ENCODE measurements at regions not wholly inside any gene's neighbourhood (a gene's known extent, or its start where the extent isn't known, plus 50 kb on each side); places are given as distances from the start of the nearest gene placed in this dataset.

GRCh38 chr17:5913641-5914040, 156.5 kb upstream of the WSCD1 start:
- no peaks in the 10 kb centered on the region for H3K9me3 ChIP-seq
- H3K27ac ChIP-seq, result no peak overlapping the region
- TF ChIP-seq CTCF (IDR thresholded peaks at IDR 0.05) (no peak), POLR2A (IDR thresholded peaks at IDR 0.05) (no peak)
- DNase-seq, result no peak
- no peaks in the 10 kb centered on the region for H3K36me3 ChIP-seq
- no peak overlapping the region for H3K4me3 ChIP-seq (replicated peaks in 1 of 3)
- H3K4me1 ChIP-seq, result no peaks in the 10 kb centered on the region
- intact Hi-C loops (cut with DNase I), result no loop called here
- WGBS, 2 donors, result 90 to 92% methylated on average over 1 of the region's 1 CpG
- H3K27me3 ChIP-seq, result no peaks in the 10 kb centered on the region

DNA sequence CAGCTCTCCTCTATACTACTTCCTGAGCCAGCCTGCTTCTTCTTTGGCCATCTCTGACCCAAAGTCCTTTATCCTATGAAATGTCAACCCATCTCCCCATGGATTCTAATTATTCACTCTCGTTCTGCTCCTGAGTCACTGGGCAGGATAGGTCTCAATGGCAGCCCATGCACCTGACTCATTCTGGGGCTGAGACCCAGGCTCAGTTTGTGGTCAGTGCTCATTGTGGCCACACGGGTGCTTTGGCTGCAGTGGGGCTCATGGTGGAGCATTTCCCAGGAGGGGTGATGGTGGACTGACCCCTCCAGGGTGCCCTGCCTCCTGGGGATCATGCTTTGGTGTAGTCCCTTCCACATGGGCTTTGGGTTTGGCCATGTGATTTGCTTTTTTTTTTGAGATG, 154.8 kb upstream of the WSCD1 start:
- H3K4me1 ChIP-seq, result no peaks in the 10 kb centered on the region
- H3K27me3 ChIP-seq, result no peaks in the 10 kb centered on the region
- H3K27ac ChIP-seq, result no peak overlapping the region
- TF ChIP-seq POLR2A (IDR thresholded peaks at IDR 0.05) (no peak), CTCF (IDR thresholded peaks at IDR 0.05) (no peak)
- intact Hi-C loops (cut with DNase I), result no loop called here
- no peaks in the 10 kb centered on the region for H3K9me3 ChIP-seq
- no peak for DNase-seq
- 62 to 83% methylated on average over 2 of the region's 2 CpGs for WGBS, 2 donors
- H3K4me3 ChIP-seq (replicated peaks in 1 of 3), result no peak overlapping the region
- H3K36me3 ChIP-seq, result no peaks in the 10 kb centered on the region

GRCh38 chr17:5919089-5919488, 151.1 kb upstream of the WSCD1 start:
- Histone ChIP-seq H3K4me1 (no peaks in the 10 kb centered on the region), H3K27ac (no peak overlapping the region), H3K4me3 (replicated peaks in 1 of 3) (no peak overlapping the region), H3K9me3 (no peaks in the 10 kb centered on the region), H3K36me3 (no peaks in the 10 kb centered on the region), H3K27me3 (no peaks in the 10 kb centered on the region)
- TF ChIP-seq CTCF (IDR thresholded peaks at IDR 0.05) (no peak), POLR2A (IDR thresholded peaks at IDR 0.05) (no peak)
- intact Hi-C loops (cut with DNase I), result no loop called here
- 41 to 50% methylated on average over 4 of the region's 4 CpGs for WGBS, 2 donors
- DNase-seq, result no peak

GRCh38 chr17:5921512-5922282, 148.5 kb upstream of the WSCD1 start:
- no peak for DNase-seq
- H3K4me1 ChIP-seq, result no peaks in the 10 kb centered on the region
- TF ChIP-seq CTCF (IDR thresholded peaks at IDR 0.05) (no peak), POLR2A (IDR thresholded peaks at IDR 0.05) (no peak)
- no peak overlapping the region for H3K4me3 ChIP-seq (replicated peaks in 1 of 3)
- H3K36me3 ChIP-seq, result no peaks in the 10 kb centered on the region
- H3K27me3 ChIP-seq, result no peaks in the 10 kb centered on the region
- intact Hi-C loops (cut with DNase I), result no loop called here
- no peak overlapping the region for H3K27ac ChIP-seq
- no peaks in the 10 kb centered on the region for H3K9me3 ChIP-seq
- 74 to 75% methylated on average over 13 of the region's 13 CpGs for WGBS, 2 donors

DNA sequence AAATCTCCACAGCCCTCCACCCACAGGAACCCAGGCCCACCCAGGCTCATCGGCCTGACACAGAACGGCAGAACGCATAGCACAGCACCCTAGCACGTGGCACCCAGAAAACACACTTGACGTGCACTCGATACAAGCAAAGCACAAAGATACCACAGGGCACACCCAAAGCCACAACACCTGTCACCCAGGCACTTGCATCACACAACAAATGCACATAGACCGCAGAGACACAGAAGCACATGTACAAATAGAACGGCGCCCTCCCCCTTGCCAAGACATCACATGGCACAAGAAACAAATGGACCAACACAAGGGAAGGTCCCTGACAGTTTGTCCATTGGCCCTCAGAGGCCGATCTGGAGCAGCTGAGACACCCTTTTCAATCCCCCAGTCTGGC, 147.7 kb upstream of the WSCD1 start:
- WGBS, 2 donors, result 65 to 93% methylated on average over 3 to 10 of the region's 10 CpGs
- Histone ChIP-seq H3K27ac (no peak overlapping the region), H3K4me1 (no peaks in the 10 kb centered on the region), H3K4me3 (replicated peaks in 1 of 3) (no peak overlapping the region), H3K36me3 (no peaks in the 10 kb centered on the region), H3K9me3 (no peaks in the 10 kb centered on the region), H3K27me3 (no peaks in the 10 kb centered on the region)
- DNase-seq, result no peak
- TF ChIP-seq CTCF (IDR thresholded peaks at IDR 0.05), result no peak
- no peak for TF ChIP-seq POLR2A (IDR thresholded peaks at IDR 0.05)
- intact Hi-C loops (cut with DNase I), result no loop called here
